ENCODE measurements at regions not wholly inside any gene's neighbourhood (a gene's known extent, or its start where the extent isn't known, plus 50 kb on each side); places are given as distances from the start of the nearest gene placed in this dataset.

DNA sequence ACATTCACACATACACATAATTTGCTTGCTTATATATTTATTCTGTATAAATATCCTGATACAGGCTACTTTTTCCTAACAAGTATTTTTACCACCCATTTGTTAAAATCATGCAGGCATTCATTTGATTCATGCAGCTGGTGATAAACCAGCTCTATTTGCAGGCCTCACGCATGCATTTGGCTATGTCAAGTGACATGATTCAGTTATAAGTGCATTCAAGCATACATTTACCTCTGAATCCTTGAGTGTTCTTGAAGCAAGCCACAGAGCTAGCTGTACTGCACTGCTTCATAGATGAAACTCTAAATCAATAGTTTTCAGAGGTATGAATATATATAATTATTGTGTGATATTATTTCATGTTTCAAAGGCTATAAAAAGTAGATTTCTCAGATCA lies 544.0 kb upstream of the AGA start:
- TF ChIP-seq CTCF (IDR thresholded peaks at IDR 0.05; ENCODE audit: borderline replicate concordance, extremely low read depth, low read length, poor library complexity, severe bottlenecking) (no peak), EZH2 (IDR thresholded peaks at IDR 0.05; ENCODE audit: borderline replicate concordance, low read depth, low read length, severe bottlenecking) (no peak)
